K562 (cell line): ENCODE measurements at regions not wholly inside any gene's neighbourhood (a gene's known extent, or its start where the extent isn't known, plus 50 kb on each side); places are given as distances from the start of the nearest gene placed in this dataset.

ENCODE experiments used
- ATAC-seq: fragments of 200-7000 bp; cut with Tn5 transposase; 3 replicates; pipeline ENCODE4 v1.9.1; 2020; ENCODE audit warnings: moderate library complexity
- BruUV-seq: library from RNA; stranded (reverse); fragments of 400-500 nt; replicated peaks from 2 replicates; lab custom pipeline; 2021; lab: Mats Ljungman, UMichigan
- CTCF ChIA-PET: fragments of 300-600 bp; formaldehyde crosslinking; extraction: SDS; loops from one replicate; lab custom pipeline; 2021; ENCODE audit warnings: low intra/inter-chr PET ratio; lab: Yijun Ruan, JAX
- POLR2A ChIA-PET: fragments of 300-600, 350-650 bp; sonication (Branson Sonifier 250); formaldehyde crosslinking; extraction: SDS; loops from one replicate; lab custom pipeline; 2021; ENCODE audit warnings: antibody characterized with exemption, inconsistent platforms; lab: Yijun Ruan, JAX
- DNase-seq, 4 experiments: peaks; one replicate each; pipeline versions ENCODE4 v3.0.0 to v3.0.0-alpha.2; 2011 to 2018; ENCODE audit warnings: low spot score in 3 of 4, mixed read lengths in 3 of 4; ENCODE audit errors: extremely low read depth in 1 of 4
- FAIRE-seq: peaks from 2 replicates; lab custom pipeline; 2011; peaks lifted over from hg19 to GRCh38; lab: Jason Lieb, UNC
- H2AFZ ChIP-seq: 2 replicates; pipeline ENCODE4 v1.6.0; 2011; ENCODE audit warnings: low read depth, low read length, control low read depth, inconsistent platforms
- H3K27ac ChIP-seq: fragments of 200-600 bp; 3 replicates; pipeline ENCODE4 v1.8.0; 2011; ENCODE audit warnings: low read depth, mild to moderate bottlenecking, control low read depth, inconsistent platforms, low read length, moderate library complexity, mixed read lengths; ENCODE audit errors: extremely low read depth
- H3K27me3 ChIP-seq, 2 experiments: fragments of 300-600 bp in 1 of 2; 2 replicates in 1 of 2; 3 replicates in 1 of 2; pipeline versions ENCODE4 v1.6.0 to v1.8.0; 2011; ENCODE audit warnings: inconsistent platforms in 2 of 2, low read length in 2 of 2, mild to moderate bottlenecking in 1 of 2, mixed read lengths in 1 of 2, moderate library complexity in 1 of 2; ENCODE audit not compliant: control insufficient read depth in 2 of 2, insufficient read depth in 2 of 2
- H3K36me3 ChIP-seq: fragments of 300-600 bp; 3 replicates; pipeline ENCODE4 v1.8.0; 2011; ENCODE audit warnings: mild to moderate bottlenecking, low read length, inconsistent platforms; ENCODE audit not compliant: control insufficient read depth, insufficient read depth
- H3K4me1 ChIP-seq, 2 experiments: fragments of 200-600 bp in 1 of 2; replicated peaks in 1 of 2; 2 replicates in 1 of 2; 3 replicates in 1 of 2; pipeline versions ENCODE4 v1.5.1 to v1.8.0; 2011; ENCODE audit warnings: inconsistent platforms in 2 of 2, low read length in 2 of 2, mild to moderate bottlenecking in 1 of 2, mixed read lengths in 1 of 2, moderate library complexity in 1 of 2; ENCODE audit not compliant: control insufficient read depth in 2 of 2, insufficient read depth in 2 of 2
- H3K4me2 ChIP-seq: 2 replicates; pipeline ENCODE4 v1.6.1; 2011; ENCODE audit warnings: low read length, control low read depth, inconsistent platforms, mixed read lengths; ENCODE audit not compliant: insufficient read depth
- H3K4me3 ChIP-seq: fragments of 200-600 bp; sonication (generic), shearing (Covaris generic); 2 replicates; pipeline ENCODE4 v1.5.1; 2016; ENCODE audit warnings: control low read depth, inconsistent platforms
- H3K79me2 ChIP-seq: fragments of 200-600 bp; 3 replicates; pipeline ENCODE4 v1.8.0; 2011; ENCODE audit warnings: low read length, inconsistent platforms; ENCODE audit not compliant: control insufficient read depth, insufficient read depth
- H3K9ac ChIP-seq, 2 experiments: 2 replicates each; pipeline versions ENCODE4 v1.6.0 to v1.6.1; 2011; ENCODE audit warnings: low read depth in 2 of 2, low read length in 2 of 2, control low read depth in 1 of 2, inconsistent platforms in 1 of 2, mild to moderate bottlenecking in 1 of 2, mixed read lengths in 1 of 2; ENCODE audit not compliant: insufficient read depth in 1 of 2
- H3K9me1 ChIP-seq: one replicate; pipeline ENCODE4 v1.6.0; 2011; ENCODE audit warnings: inconsistent platforms, mild to moderate bottlenecking, low read length, moderate library complexity; ENCODE audit not compliant: control insufficient read depth, insufficient read depth
- H3K9me3 ChIP-seq: replicated peaks from 2 replicates; pipeline ENCODE4 v1.5.1; 2011; ENCODE audit warnings: low read depth, low read length, inconsistent platforms; ENCODE audit not compliant: control insufficient read depth, insufficient read depth
- H4K20me1 ChIP-seq: replicated peaks from 2 replicates; pipeline ENCODE4 v1.6.1; 2011; ENCODE audit warnings: low read length, inconsistent platforms, mixed read lengths; ENCODE audit not compliant: control insufficient read depth, insufficient read depth
- NR2C2 ChIP-seq, 2 experiments: fragments of 200-800 bp in 1 of 2; sonication (Bioruptor generic) in 1 of 2; sonication (generic) in 1 of 2; formaldehyde crosslinking in 1 of 2; IDR thresholded peaks; 2 replicates each; pipeline versions ENCODE4 v1.6.1 to v1.8.0; 2016 to 2022; ENCODE audit warnings: mild to moderate bottlenecking in 1 of 2, missing compliant biosample characterization in 1 of 2, missing genetic modification characterization in 1 of 2, missing genetic modification reagents in 1 of 2
- ZNF224 ChIP-seq: sonication (generic); formaldehyde crosslinking; IDR thresholded peaks from 2 replicates; pipeline ENCODE4 v1.8.0; 2022; ENCODE audit warnings: mild to moderate bottlenecking, missing genetic modification reagents
- ZNF518B ChIP-seq: fragments of 250-450 bp; sonication (Bioruptor Pico); IDR thresholded peaks from 2 replicates; pipeline ENCODE4 v1.5.0; 2021; ENCODE audit warnings: mild to moderate bottlenecking, moderate library complexity
- ZNF609 ChIP-seq: sonication (generic); formaldehyde crosslinking; IDR thresholded peaks from 2 replicates; pipeline ENCODE4 v1.8.1; 2023; ENCODE audit warnings: missing genetic modification reagents, mild to moderate bottlenecking, borderline replicate concordance
- WGBS: fragments of 100-300 bp; shearing (Covaris generic); methylation state at CpG from one replicate; pipeline ENCODE4 v1.1.6; 2016; ENCODE audit warnings: low coverage, mixed read lengths; ENCODE audit not compliant: insufficient coverage; ENCODE audit errors: missing lambda C conversion rate; 5-methylcytosine and 5-hydroxymethylcytosine counted together
- in situ Hi-C: fragments of 300-500 bp; cut with MboI; formaldehyde crosslinking; loops from 4 replicates; pipeline ENCODE4 v1.15.0; 2018; ENCODE audit warnings: inconsistent platforms, mixed read lengths
- intact Hi-C: fragments of 100-400 bp; cut with micrococcal nuclease; formaldehyde crosslinking; loops from 2 replicates; pipeline ENCODE4 v1.14.2; 2022

GRCh38 chr2:65782186-65782585 lies 349.8 kb upstream of the SPRED2 start:
- Histone ChIP-seq H3K9ac (no peak overlapping the region), H3K9me1 (no peaks in the 10 kb centered on the region), H3K27me3 (no peaks in the 10 kb centered on the region), H2AFZ (peak overlapping the region; percentile 60), H4K20me1 (no peaks in the 10 kb centered on the region), H3K9me3 (no peaks in the 10 kb centered on the region), H3K36me3 (no peaks in the 10 kb centered on the region), H3K4me3 (no peak overlapping the region), H3K79me2 (no peaks in the 10 kb centered on the region), H3K4me1 (no peaks in the 10 kb centered on the region; a peak in 1 of 5 replicates), H3K4me2 (no peak overlapping the region), H3K27ac (no peak overlapping the region)
- ChIA-PET CTCF (no interaction called here), POLR2A (interaction anchor here (0.8 to 1.0 kb wide), 2 partner anchors 9 to 10 kb away, joined by 3 read pairs; no protein-coding TSS in a partner anchor)
- intact Hi-C loops (no loop called here), in situ Hi-C loops (no loop called here)
- DNase-seq (no peak), ATAC-seq (no peak), FAIRE-seq (no peak)
- TF ChIP-seq NR2C2 (CRISPR knock-in tag; IDR thresholded peaks at IDR 0.05) (no peak), NR2C2 (tag; IDR thresholded peaks at IDR 0.05) (peak; percentile 7; the same call in 1 of the 2 replicates), ZNF224 (CRISPR knock-in tag) (no peak)
- BruUV-seq: no TSS peak
- 21% methylated on average over 1 of the region's 1 CpG for WGBS

DNA sequence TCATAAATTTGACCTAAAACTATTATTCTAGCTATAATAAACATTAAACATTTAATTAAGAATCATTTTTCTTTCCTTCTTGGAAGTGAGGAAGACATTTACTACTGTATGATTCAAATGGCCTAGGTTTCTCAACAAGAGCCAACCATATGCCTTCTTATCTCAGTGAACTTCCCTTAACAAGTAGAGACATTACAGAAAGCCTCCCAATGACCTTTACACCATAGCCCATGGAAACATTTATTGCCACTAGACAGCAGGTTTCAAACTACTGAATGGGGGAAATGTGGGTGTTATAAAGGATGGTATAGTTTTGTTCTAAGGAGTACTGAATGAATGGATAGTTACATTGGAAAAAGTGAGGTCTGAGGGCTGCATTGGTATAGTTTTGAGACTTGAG lies 349.4 kb upstream of the SPRED2 start:
- Histone ChIP-seq H3K79me2 (no peaks in the 10 kb centered on the region), H4K20me1 (no peaks in the 10 kb centered on the region), H3K4me2 (no peak overlapping the region), H3K27me3 (no peaks in the 10 kb centered on the region), H2AFZ (peak overlapping the region; percentile 60), H3K9me3 (no peaks in the 10 kb centered on the region), H3K4me1 (no peaks in the 10 kb centered on the region; a peak in 1 of 5 replicates), H3K36me3 (no peaks in the 10 kb centered on the region), H3K9ac (no peak overlapping the region), H3K27ac (no peak overlapping the region), H3K9me1 (no peaks in the 10 kb centered on the region), H3K4me3 (no peak overlapping the region)
- ATAC-seq: no peak
- DNase-seq: no peak
- BruUV-seq: no TSS peak
- FAIRE-seq: no peak
- intact Hi-C loops: no loop called here
- POLR2A ChIA-PET: interaction anchor here (0.8 to 1.0 kb wide), 2 partner anchors 9 to 10 kb away, joined by 3 read pairs; no protein-coding TSS in a partner anchor
- in situ Hi-C loops: no loop called here
- CTCF ChIA-PET: no interaction called here
- TF ChIP-seq ZNF518B: no peak
- TF ChIP-seq ZNF609 (CRISPR knock-in tag): no peak
- TF ChIP-seq NR2C2 (CRISPR knock-in tag; IDR thresholded peaks at IDR 0.05): no peak
- TF ChIP-seq NR2C2 (tag; IDR thresholded peaks at IDR 0.05): peak; percentile 16; the same call in 1 of the 2 replicates
